HL-60 (cell line): ENCODE measurements at regions not wholly inside any gene's neighbourhood (a gene's known extent, or its start where the extent isn't known, plus 50 kb on each side); places are given as distances from the start of the nearest gene placed in this dataset.

Source experiments
- CTCF ChIP-seq: IDR thresholded peaks from one replicate; pipeline ENCODE4 v1.5.1; 2011; ENCODE audit warnings: low read length, control low read depth, inconsistent platforms; ENCODE audit not compliant: insufficient read depth
- GABPA ChIP-seq: IDR thresholded peaks from 2 replicates; pipeline ENCODE4 v1.6.1; 2012; ENCODE audit warnings: low read depth
- POLR2AphosphoS5 ChIP-seq: IDR thresholded peaks from 2 replicates; pipeline ENCODE4 v1.6.1; 2012; ENCODE audit warnings: low read depth
- SPI1 ChIP-seq: IDR thresholded peaks from 2 replicates; pipeline ENCODE4 v1.6.1; 2012; ENCODE audit warnings: low read depth, mild to moderate bottlenecking, borderline replicate concordance
- TF ChIP-seq, protein P1 (sequence below): IDR thresholded peaks from 2 replicates; pipeline ENCODE4 v1.6.1; 2012; ENCODE audit warnings: low read depth; ENCODE audit not compliant: insufficient replicate concordance

DNA sequence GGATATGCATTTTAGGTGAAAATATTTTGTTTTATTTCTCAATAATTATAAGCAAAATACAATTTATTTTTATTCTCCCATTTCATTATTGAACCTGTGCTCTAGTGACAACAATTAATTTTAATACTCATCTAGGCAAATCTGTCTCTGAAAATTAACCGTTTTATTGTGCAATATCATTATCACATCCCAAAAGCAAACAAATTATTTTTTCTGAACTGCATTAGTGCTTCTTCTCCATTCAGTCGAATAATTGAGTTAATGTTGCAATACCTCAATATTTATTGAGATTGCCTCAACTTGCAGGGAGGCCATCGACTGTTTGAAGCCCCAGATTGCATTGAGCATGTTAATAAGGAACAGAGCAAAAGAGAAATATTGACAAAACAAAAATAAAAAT is 303.2 kb upstream of the LRFN5 start:
- TF ChIP-seq CTCF (no peak), POLR2AphosphoS5 (no peak), SPI1 (no peak), GABPA (no peak)
- TF ChIP-seq, protein P1, sequence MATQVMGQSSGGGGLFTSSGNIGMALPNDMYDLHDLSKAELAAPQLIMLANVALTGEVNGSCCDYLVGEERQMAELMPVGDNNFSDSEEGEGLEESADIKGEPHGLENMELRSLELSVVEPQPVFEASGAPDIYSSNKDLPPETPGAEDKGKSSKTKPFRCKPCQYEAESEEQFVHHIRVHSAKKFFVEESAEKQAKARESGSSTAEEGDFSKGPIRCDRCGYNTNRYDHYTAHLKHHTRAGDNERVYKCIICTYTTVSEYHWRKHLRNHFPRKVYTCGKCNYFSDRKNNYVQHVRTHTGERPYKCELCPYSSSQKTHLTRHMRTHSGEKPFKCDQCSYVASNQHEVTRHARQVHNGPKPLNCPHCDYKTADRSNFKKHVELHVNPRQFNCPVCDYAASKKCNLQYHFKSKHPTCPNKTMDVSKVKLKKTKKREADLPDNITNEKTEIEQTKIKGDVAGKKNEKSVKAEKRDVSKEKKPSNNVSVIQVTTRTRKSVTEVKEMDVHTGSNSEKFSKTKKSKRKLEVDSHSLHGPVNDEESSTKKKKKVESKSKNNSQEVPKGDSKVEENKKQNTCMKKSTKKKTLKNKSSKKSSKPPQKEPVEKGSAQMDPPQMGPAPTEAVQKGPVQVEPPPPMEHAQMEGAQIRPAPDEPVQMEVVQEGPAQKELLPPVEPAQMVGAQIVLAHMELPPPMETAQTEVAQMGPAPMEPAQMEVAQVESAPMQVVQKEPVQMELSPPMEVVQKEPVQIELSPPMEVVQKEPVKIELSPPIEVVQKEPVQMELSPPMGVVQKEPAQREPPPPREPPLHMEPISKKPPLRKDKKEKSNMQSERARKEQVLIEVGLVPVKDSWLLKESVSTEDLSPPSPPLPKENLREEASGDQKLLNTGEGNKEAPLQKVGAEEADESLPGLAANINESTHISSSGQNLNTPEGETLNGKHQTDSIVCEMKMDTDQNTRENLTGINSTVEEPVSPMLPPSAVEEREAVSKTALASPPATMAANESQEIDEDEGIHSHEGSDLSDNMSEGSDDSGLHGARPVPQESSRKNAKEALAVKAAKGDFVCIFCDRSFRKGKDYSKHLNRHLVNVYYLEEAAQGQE: no peak
